VCaP (cell line): ENCODE measurements at regions not wholly inside any gene's neighbourhood (a gene's known extent, or its start where the extent isn't known, plus 50 kb on each side); places are given as distances from the start of the nearest gene placed in this dataset.

Source experiments
- H3K27ac ChIP-seq: fragments of 450-650 bp; 2 replicates; pipeline ENCODE4 v1.5.1; 2017
- CTCF ChIP-seq: fragments of 450-650 bp; conservative IDR thresholded peaks from 2 replicates; pipeline ENCODE4 v1.5.1; 2017; ENCODE audit warnings: mild to moderate bottlenecking, moderate library complexity

GRCh38 chr20:50339466-50339901 is 148.9 kb downstream of the CEBPB start:
- H3K27ac ChIP-seq, result no peak overlapping the region
- no peak for TF ChIP-seq CTCF

DNA sequence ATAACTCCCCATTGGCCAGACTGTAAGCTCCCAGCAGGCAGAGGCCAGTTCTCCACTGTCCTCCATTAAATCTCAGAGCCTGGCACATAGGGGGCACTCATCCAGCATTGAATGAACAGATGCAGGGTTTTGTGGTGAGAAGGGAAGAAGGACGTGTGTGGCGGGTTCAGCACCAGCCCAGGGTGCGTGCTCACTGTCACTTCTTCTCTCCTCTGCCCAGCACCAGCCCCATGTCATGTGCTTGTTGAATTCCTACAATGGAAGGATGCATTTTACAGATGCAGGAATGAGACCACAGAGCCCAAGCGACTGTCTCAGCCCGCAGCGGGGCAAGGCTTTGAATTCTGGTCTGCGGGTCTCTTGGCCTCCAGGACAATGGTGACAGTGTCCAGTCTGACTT is 149.9 kb downstream of the CEBPB start:
- H3K27ac ChIP-seq, result no peak overlapping the region
- no peak for TF ChIP-seq CTCF

- TF ChIP-seq CTCF, result no peak
- no peak overlapping the region for H3K27ac ChIP-seq
Observed at GRCh38 chr20:50341050-50341449, 150.4 kb downstream of the CEBPB start.

DNA sequence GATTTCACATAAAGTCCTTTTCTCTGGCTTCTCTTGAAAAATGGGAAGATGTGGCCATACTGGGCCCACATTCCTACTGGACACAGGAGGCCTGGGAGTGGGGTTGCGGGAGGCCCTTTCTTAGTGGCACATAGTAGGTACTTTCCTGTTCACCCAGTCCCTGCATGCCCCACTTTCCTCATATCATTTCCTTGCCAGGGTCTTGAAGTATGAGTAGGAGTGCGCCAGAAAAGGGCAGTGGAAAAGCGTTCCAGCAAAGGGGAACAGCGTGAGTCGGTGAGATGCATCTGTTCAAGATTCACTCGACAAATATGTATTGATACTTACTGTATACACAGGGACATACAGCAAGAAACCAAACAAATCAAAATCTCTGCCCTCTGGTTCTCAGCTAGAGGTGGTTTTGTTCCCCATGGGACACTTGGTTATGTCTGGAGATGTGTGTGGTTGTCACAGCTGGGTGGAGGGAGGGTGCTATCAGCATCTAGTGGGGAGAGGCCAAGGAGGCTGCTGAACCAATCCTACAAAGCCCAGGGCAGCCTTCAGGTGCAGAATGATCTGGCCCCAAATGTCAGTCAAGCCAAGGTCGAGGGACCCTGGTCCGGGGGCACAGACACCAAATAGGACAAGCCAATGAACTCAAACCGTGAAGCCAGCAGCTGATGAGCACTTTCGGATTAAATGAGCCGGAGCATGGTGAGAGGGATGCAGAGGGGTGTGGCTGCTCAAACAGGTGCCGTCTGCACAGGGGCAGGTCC is 151.4 kb downstream of the CEBPB start:
- TF ChIP-seq CTCF, result no peak
- H3K27ac ChIP-seq, result no peak overlapping the region

- TF ChIP-seq CTCF, result no peak
- no peak overlapping the region for H3K27ac ChIP-seq
Observed at GRCh38 chr20:50342638-50343102, 152.0 kb downstream of the CEBPB start.

DNA sequence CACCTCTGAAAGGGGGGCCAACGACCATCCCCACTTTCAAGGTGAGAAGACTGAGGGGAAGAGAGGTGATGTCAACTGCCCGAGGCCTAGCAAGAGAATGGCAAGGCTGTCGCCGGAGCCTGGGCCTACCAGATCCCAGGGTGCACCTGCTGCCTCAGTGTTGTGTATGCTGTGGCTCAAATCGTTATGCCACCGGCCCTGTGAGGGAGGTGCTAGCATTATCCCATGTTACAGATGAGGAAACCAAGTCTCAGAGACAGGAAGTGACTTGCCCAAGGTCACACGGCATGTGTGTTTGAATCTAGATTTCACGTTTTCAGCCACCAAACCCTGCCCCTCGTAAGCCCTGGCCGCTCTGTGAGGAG is 152.5 kb downstream of the CEBPB start:
- H3K27ac ChIP-seq, result no peak overlapping the region
- TF ChIP-seq CTCF, result no peak

DNA sequence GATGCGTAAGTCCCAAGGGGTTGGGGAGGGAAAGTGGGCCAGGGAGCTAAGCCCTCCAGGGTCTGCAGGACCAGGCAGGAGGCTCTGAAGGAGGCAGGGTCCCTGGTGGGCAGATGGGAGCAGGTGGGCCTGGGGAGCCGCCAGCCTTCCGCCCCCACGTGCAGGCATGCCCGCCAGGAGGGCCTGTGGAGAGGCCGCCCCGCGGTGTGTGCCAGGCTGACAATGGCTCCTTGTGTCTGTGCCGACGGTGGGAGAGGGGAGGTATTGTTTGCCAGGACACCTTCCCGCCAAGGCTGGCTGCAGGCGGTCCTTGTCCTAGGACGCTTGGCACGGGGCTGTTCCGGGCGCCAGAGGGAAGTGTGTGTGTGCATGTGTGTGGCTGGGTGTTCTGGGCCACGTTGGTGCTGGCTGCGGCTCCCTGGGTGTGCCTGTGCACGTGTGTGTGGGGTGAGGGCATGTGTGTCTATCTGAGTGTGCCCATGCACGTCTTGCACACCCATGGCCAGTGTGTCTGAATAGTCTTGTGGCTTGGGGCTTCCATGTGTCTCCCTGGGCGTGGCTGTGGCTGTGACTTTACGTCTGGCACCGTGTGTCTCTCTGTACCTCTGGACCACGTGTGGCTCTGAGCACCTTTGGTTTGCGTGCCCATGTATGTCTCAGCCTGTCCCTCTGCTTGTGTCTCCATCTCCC is 153.0 kb downstream of the CEBPB start:
- TF ChIP-seq CTCF, result no peak
- no peak overlapping the region for H3K27ac ChIP-seq
